ENCODE measurements at regions not wholly inside any gene's neighbourhood (a gene's known extent, or its start where the extent isn't known, plus 50 kb on each side); places are given as distances from the start of the nearest gene placed in this dataset.

- no peak overlapping the region for H3K4me3 ChIP-seq (ENCODE audit: low read depth, low read length)
- TF ChIP-seq CTCF (IDR thresholded peaks at IDR 0.05; ENCODE audit: low read depth, low read length) = no peak
Measured at GRCh38 chr11:134750619-134751018, 338.6 kb upstream of the B3GAT1 start.

- no peak for TF ChIP-seq CTCF (IDR thresholded peaks at IDR 0.05; ENCODE audit: low read depth, low read length)
- no peak overlapping the region for H3K4me3 ChIP-seq (ENCODE audit: low read depth, low read length)
Measured at GRCh38 chr11:134749040-134749839, 337.2 kb upstream of the B3GAT1 start.

GRCh38 chr11:134746609-134747008 is 334.6 kb upstream of the B3GAT1 start:
- TF ChIP-seq CTCF (IDR thresholded peaks at IDR 0.05; ENCODE audit: low read depth, low read length) = no peak
- no peak overlapping the region for H3K4me3 ChIP-seq (ENCODE audit: low read depth, low read length)

- no peak for TF ChIP-seq CTCF (IDR thresholded peaks at IDR 0.05; ENCODE audit: low read depth, low read length)
- H3K4me3 ChIP-seq (ENCODE audit: low read depth, low read length) = no peak overlapping the region
Measured at GRCh38 chr11:134745456-134745855, 333.4 kb upstream of the B3GAT1 start.

GRCh38 chr11:134743820-134744195 is 331.8 kb upstream of the B3GAT1 start:
- no peak for TF ChIP-seq CTCF (IDR thresholded peaks at IDR 0.05; ENCODE audit: low read depth, low read length)
- no peak overlapping the region for H3K4me3 ChIP-seq (ENCODE audit: low read depth, low read length)

- no peak for TF ChIP-seq CTCF (IDR thresholded peaks at IDR 0.05; ENCODE audit: low read depth, low read length)
- no peak overlapping the region for H3K4me3 ChIP-seq (ENCODE audit: low read depth, low read length)
Measured at GRCh38 chr11:134742956-134743819, 331.1 kb upstream of the B3GAT1 start.

GRCh38 chr11:134742224-134742612 is 330.2 kb upstream of the B3GAT1 start:
- no peak overlapping the region for H3K4me3 ChIP-seq (ENCODE audit: low read depth, low read length)
- no peak for TF ChIP-seq CTCF (IDR thresholded peaks at IDR 0.05; ENCODE audit: low read depth, low read length)
